GM23338 (cell line): ENCODE measurements at regions not wholly inside any gene's neighbourhood (a gene's known extent, or its start where the extent isn't known, plus 50 kb on each side); places are given as distances from the start of the nearest gene placed in this dataset.

Experiments used
- ATAC-seq: fragments of 200-7000 bp; cut with Tn5 transposase; 3 replicates; pipeline ENCODE4 v1.9.1; 2020
- DNase-seq: peaks from one replicate; pipeline ENCODE4 v3.0.0-alpha.2; 2015; ENCODE audit warnings: low spot score
- H2AFZ ChIP-seq: fragments of 200-600 bp; sonication (generic); 2 replicates; pipeline ENCODE4 v1.8.0; 2016; ENCODE audit warnings: antibody characterized with exemption, mild to moderate bottlenecking, moderate library complexity
- H3F3A ChIP-seq: fragments of 200-600 bp; sonication (generic); replicated peaks from 2 replicates; pipeline ENCODE4 v1.8.0; 2017; ENCODE audit warnings: antibody characterized with exemption, mixed run types, low read depth
- H3K27ac ChIP-seq: fragments of 200-600 bp; sonication (generic); 2 replicates; pipeline ENCODE4 v1.6.1; 2016; ENCODE audit warnings: low read depth
- H3K27me3 ChIP-seq: fragments of 200-600 bp; sonication (generic); 2 replicates; pipeline ENCODE4 v1.8.0; 2016; ENCODE audit warnings: mild to moderate bottlenecking, mixed run types, moderate library complexity; ENCODE audit not compliant: insufficient read depth
- H3K36me3 ChIP-seq: fragments of 200-600 bp; sonication (generic); 2 replicates; pipeline ENCODE4 v1.8.0; 2016; ENCODE audit warnings: mild to moderate bottlenecking; ENCODE audit not compliant: insufficient read depth
- H3K4me1 ChIP-seq: fragments of 200-600 bp; sonication (generic); 2 replicates; pipeline ENCODE4 v1.8.0; 2016; ENCODE audit warnings: mild to moderate bottlenecking, moderate library complexity; ENCODE audit not compliant: insufficient read depth
- H3K4me2 ChIP-seq: fragments of 200-600 bp; sonication (generic); 2 replicates; pipeline ENCODE4 v1.7.1; 2017; ENCODE audit warnings: mixed run types
- H3K4me3 ChIP-seq: fragments of 200-600 bp; sonication (generic); 2 replicates; pipeline ENCODE4 v1.6.1; 2016; ENCODE audit warnings: mixed run types
- H3K79me2 ChIP-seq: fragments of 200-600 bp; sonication (generic); replicated peaks from 2 replicates; pipeline ENCODE4 v1.8.0; 2017; ENCODE audit warnings: mild to moderate bottlenecking; ENCODE audit not compliant: insufficient read depth
- H3K9me2 ChIP-seq: fragments of 200-600 bp; sonication (generic); 2 replicates; pipeline ENCODE4 v1.8.0; 2017; ENCODE audit not compliant: insufficient read depth
- H4K20me1 ChIP-seq: fragments of 200-600 bp; sonication (generic); replicated peaks from 2 replicates; pipeline ENCODE4 v1.8.0; 2017; ENCODE audit warnings: mild to moderate bottlenecking; ENCODE audit not compliant: insufficient read depth
- H3K27ac Mint-ChIP-seq: 2 replicates; pipeline ENCODE4 v1.8.0; 2020; ENCODE audit warnings: inconsistent platforms, mild to moderate bottlenecking, moderate library complexity, mixed read lengths
- H3K27me3 Mint-ChIP-seq: 3 replicates; pipeline ENCODE4 v1.8.0; 2022; ENCODE audit warnings: low read depth, mild to moderate bottlenecking, moderate library complexity, mixed read lengths, inconsistent platforms; ENCODE audit not compliant: insufficient read depth, poor library complexity
- H3K36me3 Mint-ChIP-seq: 3 replicates; pipeline ENCODE4 v1.8.0; 2021; ENCODE audit warnings: low read depth, mild to moderate bottlenecking, inconsistent platforms, moderate library complexity, mixed read lengths
- H3K4me1 Mint-ChIP-seq: 3 replicates; pipeline ENCODE4 v1.8.0; 2020; ENCODE audit warnings: mild to moderate bottlenecking, inconsistent platforms, mixed read lengths
- H3K4me3 Mint-ChIP-seq: 3 replicates; pipeline ENCODE4 v1.8.0; 2021; ENCODE audit warnings: moderate library complexity, mild to moderate bottlenecking, inconsistent platforms, mixed read lengths
- H3K9me3 Mint-ChIP-seq: 3 replicates; pipeline ENCODE4 v1.8.0; 2020; ENCODE audit warnings: moderate library complexity, mild to moderate bottlenecking, inconsistent platforms, mixed read lengths
- ZNF114 ChIP-seq: fragments of 250-450 bp; sonication (Bioruptor Pico); IDR thresholded peaks from 2 replicates; pipeline ENCODE4 v1.5.0; 2020; ENCODE audit warnings: mild to moderate bottlenecking, moderate library complexity
- TF ChIP-seq, protein P1 (sequence below), 2 experiments: fragments of 200-600 bp in 1 of 2; sonication (generic) in 1 of 2; conservative IDR thresholded peaks; 2 replicates each; pipeline versions ENCODE4 v1.5.1 to v1.6.1; 2016 to 2017; ENCODE audit warnings: antibody characterized with exemption in 2 of 2, low read depth in 2 of 2, mild to moderate bottlenecking in 2 of 2, moderate library complexity in 1 of 2
- TF ChIP-seq, protein P2 (sequence below): fragments of 250-450 bp; sonication (Bioruptor Pico); IDR thresholded peaks from 2 replicates; pipeline ENCODE4 v1.5.0; 2020; ENCODE audit warnings: mild to moderate bottlenecking, moderate library complexity

DNA sequence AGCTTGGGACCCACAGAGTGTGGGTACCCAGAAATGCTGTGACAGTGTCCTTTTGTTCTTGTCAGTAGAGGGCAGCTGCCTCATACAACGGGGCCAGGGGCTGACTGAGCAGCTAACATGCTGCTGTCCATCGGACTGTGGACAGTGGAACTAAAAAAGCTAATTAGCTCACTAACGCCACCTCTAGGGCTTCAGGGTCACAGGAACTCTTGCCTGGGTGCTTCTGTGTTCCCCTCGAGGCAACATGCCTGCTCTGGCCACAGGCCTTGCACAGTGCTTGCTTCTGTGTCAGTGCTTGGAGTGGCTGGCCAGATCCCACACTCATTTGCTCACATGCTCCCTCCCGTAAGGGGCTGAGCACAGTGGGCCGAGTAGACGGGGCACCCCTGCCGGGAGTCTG lies 377.0 kb downstream of the OLFM4 start:
- no peaks in the 10 kb centered on the region for H3F3A ChIP-seq
- H3K27me3 ChIP-seq: no peaks in the 10 kb centered on the region
- no peak overlapping the region for H3K4me2 ChIP-seq
- 0 out of 2 replicates have a peak, but pooled peaks cover 5% of the 10 kb centered on the region for H3K9me2 ChIP-seq
- H2AFZ ChIP-seq: no peak overlapping the region
- Mint-ChIP-seq H3K4me1 (no peaks in the 10 kb centered on the region), H3K4me3 (no peak overlapping the region), H3K9me3 (peaks cover 4% of the 10 kb centered on the region; the same call in 1 of the 3 replicates), H3K27me3 (no peaks in the 10 kb centered on the region), H3K27ac (no peak overlapping the region), H3K36me3 (peaks cover 3% of the 10 kb centered on the region; the same call in 1 of the 3 replicates)
- DNase-seq (peak; percentile 75), ATAC-seq (peak; percentile 92)
- no peak overlapping the region for H3K27ac ChIP-seq
- no peaks in the 10 kb centered on the region for H3K79me2 ChIP-seq
- H3K36me3 ChIP-seq: no peaks in the 10 kb centered on the region
- H4K20me1 ChIP-seq: no peaks in the 10 kb centered on the region
- no peak overlapping the region for H3K4me3 ChIP-seq
- H3K4me1 ChIP-seq: no peaks in the 10 kb centered on the region
- TF ChIP-seq, protein P1, sequence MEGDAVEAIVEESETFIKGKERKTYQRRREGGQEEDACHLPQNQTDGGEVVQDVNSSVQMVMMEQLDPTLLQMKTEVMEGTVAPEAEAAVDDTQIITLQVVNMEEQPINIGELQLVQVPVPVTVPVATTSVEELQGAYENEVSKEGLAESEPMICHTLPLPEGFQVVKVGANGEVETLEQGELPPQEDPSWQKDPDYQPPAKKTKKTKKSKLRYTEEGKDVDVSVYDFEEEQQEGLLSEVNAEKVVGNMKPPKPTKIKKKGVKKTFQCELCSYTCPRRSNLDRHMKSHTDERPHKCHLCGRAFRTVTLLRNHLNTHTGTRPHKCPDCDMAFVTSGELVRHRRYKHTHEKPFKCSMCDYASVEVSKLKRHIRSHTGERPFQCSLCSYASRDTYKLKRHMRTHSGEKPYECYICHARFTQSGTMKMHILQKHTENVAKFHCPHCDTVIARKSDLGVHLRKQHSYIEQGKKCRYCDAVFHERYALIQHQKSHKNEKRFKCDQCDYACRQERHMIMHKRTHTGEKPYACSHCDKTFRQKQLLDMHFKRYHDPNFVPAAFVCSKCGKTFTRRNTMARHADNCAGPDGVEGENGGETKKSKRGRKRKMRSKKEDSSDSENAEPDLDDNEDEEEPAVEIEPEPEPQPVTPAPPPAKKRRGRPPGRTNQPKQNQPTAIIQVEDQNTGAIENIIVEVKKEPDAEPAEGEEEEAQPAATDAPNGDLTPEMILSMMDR (conservative IDR thresholded peaks at IDR 0.05; ENCODE audit: low read depth in 2 of 2): peak; percentile 57 to 75
- TF ChIP-seq, protein P2, sequence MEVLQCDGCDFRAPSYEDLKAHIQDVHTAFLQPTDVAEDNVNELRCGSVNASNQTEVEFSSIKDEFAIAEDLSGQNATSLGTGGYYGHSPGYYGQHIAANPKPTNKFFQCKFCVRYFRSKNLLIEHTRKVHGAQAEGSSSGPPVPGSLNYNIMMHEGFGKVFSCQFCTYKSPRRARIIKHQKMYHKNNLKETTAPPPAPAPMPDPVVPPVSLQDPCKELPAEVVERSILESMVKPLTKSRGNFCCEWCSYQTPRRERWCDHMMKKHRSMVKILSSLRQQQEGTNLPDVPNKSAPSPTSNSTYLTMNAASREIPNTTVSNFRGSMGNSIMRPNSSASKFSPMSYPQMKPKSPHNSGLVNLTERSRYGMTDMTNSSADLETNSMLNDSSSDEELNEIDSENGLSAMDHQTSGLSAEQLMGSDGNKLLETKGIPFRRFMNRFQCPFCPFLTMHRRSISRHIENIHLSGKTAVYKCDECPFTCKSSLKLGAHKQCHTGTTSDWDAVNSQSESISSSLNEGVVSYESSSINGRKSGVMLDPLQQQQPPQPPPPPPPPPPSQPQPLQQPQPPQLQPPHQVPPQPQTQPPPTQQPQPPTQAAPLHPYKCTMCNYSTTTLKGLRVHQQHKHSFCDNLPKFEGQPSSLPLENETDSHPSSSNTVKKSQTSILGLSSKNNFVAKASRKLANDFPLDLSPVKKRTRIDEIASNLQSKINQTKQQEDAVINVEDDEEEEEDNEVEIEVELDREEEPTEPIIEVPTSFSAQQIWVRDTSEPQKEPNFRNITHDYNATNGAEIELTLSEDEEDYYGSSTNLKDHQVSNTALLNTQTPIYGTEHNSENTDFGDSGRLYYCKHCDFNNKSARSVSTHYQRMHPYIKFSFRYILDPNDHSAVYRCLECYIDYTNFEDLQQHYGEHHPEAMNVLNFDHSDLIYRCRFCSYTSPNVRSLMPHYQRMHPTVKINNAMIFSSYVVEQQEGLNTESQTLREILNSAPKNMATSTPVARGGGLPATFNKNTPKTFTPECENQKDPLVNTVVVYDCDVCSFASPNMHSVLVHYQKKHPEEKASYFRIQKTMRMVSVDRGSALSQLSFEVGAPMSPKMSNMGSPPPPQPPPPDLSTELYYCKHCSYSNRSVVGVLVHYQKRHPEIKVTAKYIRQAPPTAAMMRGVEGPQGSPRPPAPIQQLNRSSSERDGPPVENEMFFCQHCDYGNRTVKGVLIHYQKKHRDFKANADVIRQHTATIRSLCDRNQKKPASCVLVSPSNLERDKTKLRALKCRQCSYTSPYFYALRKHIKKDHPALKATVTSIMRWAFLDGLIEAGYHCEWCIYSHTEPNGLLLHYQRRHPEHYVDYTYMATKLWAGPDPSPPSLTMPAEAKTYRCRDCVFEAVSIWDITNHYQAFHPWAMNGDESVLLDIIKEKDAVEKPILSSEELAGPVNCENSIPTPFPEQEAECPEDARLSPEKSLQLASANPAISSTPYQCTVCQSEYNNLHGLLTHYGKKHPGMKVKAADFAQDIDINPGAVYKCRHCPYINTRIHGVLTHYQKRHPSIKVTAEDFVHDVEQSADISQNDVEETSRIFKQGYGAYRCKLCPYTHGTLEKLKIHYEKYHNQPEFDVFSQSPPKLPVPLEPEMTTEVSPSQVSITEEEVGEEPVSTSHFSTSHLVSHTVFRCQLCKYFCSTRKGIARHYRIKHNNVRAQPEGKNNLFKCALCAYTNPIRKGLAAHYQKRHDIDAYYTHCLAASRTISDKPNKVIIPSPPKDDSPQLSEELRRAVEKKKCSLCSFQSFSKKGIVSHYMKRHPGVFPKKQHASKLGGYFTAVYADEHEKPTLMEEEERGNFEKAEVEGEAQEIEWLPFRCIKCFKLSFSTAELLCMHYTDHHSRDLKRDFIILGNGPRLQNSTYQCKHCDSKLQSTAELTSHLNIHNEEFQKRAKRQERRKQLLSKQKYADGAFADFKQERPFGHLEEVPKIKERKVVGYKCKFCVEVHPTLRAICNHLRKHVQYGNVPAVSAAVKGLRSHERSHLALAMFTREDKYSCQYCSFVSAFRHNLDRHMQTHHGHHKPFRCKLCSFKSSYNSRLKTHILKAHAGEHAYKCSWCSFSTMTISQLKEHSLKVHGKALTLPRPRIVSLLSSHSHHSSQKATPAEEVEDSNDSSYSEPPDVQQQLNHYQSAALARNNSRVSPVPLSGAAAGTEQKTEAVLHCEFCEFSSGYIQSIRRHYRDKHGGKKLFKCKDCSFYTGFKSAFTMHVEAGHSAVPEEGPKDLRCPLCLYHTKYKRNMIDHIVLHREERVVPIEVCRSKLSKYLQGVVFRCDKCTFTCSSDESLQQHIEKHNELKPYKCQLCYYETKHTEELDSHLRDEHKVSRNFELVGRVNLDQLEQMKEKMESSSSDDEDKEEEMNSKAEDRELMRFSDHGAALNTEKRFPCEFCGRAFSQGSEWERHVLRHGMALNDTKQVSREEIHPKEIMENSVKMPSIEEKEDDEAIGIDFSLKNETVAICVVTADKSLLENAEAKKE (CRISPR knock-in tag): no peak

DNA sequence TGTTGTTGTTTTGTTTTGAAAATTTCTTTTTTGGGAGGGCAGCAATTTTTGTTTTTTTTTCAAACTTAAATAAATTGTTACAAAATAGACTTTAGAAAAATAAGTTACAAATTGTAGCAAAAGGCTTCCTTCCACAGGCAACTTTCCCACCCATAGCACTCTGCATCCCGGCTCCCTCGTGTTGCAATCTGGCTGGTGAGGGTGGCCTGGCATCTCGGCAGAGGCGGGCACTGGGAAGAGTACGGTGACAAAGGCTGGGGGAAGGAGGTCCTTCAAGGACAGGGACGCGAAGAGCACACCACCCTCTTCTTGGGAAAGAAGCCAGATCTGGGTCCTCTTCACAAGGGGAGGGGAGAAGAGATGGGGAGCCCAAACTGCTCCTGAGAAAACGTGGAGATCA lies 379.7 kb downstream of the OLFM4 start:
- ATAC-seq: no peak
- no peaks in the 10 kb centered on the region for H3K27me3 Mint-ChIP-seq
- TF ChIP-seq, protein P2 (CRISPR knock-in tag): no peak
- TF ChIP-seq ZNF114 (CRISPR knock-in tag): no peak

More for the DNA sequence above, 379.7 kb downstream of the OLFM4 start:
- Mint-ChIP-seq H3K4me3 (no peak overlapping the region), H3K9me3 (peaks cover 4% of the 10 kb centered on the region; the same call in 1 of the 3 replicates), H3K27ac (no peak overlapping the region), H3K4me1 (no peaks in the 10 kb centered on the region), H3K36me3 (peaks cover 3% of the 10 kb centered on the region; the same call in 1 of the 3 replicates)
- Histone ChIP-seq H3F3A (no peaks in the 10 kb centered on the region), H3K4me2 (no peak overlapping the region), H3K4me3 (no peak overlapping the region), H3K4me1 (no peaks in the 10 kb centered on the region), H2AFZ (no peak overlapping the region), H4K20me1 (no peaks in the 10 kb centered on the region), H3K9me2 (no peaks in the 10 kb centered on the region), H3K36me3 (no peaks in the 10 kb centered on the region), H3K79me2 (no peaks in the 10 kb centered on the region), H3K27ac (no peak overlapping the region), H3K27me3 (no peaks in the 10 kb centered on the region)
- DNase-seq: no peak
